ENCODE measurements at regions not wholly inside any gene's neighbourhood (a gene's known extent, or its start where the extent isn't known, plus 50 kb on each side); places are given as distances from the start of the nearest gene placed in this dataset.

GRCh38 chr6:134733801-134734200, 216.1 kb downstream of the ALDH8A1 start:
- H3K27ac ChIP-seq: no peak overlapping the region
- H3K4me3 ChIP-seq: no peak overlapping the region
- 67 to 88% methylated on average over 1 of the region's 1 CpG for whole genome bisulfite sequencing, 2 donors (ENCODE audit: low coverage in 1 of 2)
- no peaks in the 10 kb centered on the region for H3K9me3 ChIP-seq
- DNase-seq: no peak
- in situ Hi-C loops (cut with MboI; ENCODE audit: low pct_ligation_motif_present in 1 of 4, low pct_unique_long_range_greater_than_20kb in 1 of 4, low sequenced_read_pairs in 3 of 4) (no loop called here), intact Hi-C loops (cut with DNase I; ENCODE audit: low total_unique reads) (no loop called here)
- TF ChIP-seq POLR2AphosphoS5 (IDR thresholded peaks at IDR 0.05) (no peak), POLR2A (IDR thresholded peaks at IDR 0.05) (no peak), EP300 (IDR thresholded peaks at IDR 0.05; ENCODE audit: low read depth) (no peak)
- no peaks in the 10 kb centered on the region for H3K27me3 ChIP-seq
- no peaks in the 10 kb centered on the region for H3K36me3 ChIP-seq
- no peaks in the 10 kb centered on the region for H3K4me1 ChIP-seq

DNA sequence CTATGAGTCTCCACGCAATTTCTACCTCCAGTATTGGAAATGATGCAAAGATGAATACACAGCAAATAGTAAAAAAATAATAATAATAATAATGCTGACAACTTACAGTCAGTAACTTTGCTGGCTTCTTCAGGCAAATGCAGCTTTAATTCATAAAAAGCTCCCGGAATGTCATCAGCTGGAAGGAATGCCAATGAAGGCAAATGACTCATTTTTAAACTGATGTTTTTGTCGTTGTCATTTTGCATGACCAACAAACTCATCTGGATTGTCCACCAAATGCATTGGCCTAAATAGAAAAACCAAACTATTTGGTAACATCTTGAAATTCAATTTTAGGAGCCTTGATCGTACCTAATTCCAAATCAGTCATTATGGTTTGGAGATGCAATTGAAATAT, 217.1 kb downstream of the ALDH8A1 start:
- in situ Hi-C loops (cut with MboI; ENCODE audit: low pct_ligation_motif_present in 1 of 4, low pct_unique_long_range_greater_than_20kb in 1 of 4, low sequenced_read_pairs in 3 of 4) (no loop called here), intact Hi-C loops (cut with DNase I; ENCODE audit: low total_unique reads) (no loop called here)
- Histone ChIP-seq H3K4me1 (no peaks in the 10 kb centered on the region), H3K27me3 (no peaks in the 10 kb centered on the region), H3K4me3 (no peak overlapping the region), H3K27ac (no peak overlapping the region), H3K9me3 (no peaks in the 10 kb centered on the region), H3K36me3 (no peaks in the 10 kb centered on the region)
- TF ChIP-seq, protein P1, sequence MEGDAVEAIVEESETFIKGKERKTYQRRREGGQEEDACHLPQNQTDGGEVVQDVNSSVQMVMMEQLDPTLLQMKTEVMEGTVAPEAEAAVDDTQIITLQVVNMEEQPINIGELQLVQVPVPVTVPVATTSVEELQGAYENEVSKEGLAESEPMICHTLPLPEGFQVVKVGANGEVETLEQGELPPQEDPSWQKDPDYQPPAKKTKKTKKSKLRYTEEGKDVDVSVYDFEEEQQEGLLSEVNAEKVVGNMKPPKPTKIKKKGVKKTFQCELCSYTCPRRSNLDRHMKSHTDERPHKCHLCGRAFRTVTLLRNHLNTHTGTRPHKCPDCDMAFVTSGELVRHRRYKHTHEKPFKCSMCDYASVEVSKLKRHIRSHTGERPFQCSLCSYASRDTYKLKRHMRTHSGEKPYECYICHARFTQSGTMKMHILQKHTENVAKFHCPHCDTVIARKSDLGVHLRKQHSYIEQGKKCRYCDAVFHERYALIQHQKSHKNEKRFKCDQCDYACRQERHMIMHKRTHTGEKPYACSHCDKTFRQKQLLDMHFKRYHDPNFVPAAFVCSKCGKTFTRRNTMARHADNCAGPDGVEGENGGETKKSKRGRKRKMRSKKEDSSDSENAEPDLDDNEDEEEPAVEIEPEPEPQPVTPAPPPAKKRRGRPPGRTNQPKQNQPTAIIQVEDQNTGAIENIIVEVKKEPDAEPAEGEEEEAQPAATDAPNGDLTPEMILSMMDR (IDR thresholded peaks at IDR 0.05): no peak
- no peak for TF ChIP-seq POLR2AphosphoS5 (IDR thresholded peaks at IDR 0.05)
- TF ChIP-seq POLR2A (IDR thresholded peaks at IDR 0.05): no peak
- no peak for TF ChIP-seq EP300 (IDR thresholded peaks at IDR 0.05; ENCODE audit: low read depth)
- DNase-seq: no peak
- WGBS, 2 donors (ENCODE audit: low coverage in 1 of 2): 61 to 67% methylated on average over 4 of the region's 4 CpGs

GRCh38 chr6:134731615-134732014, 218.3 kb downstream of the ALDH8A1 start:
- no peaks in the 10 kb centered on the region for H3K9me3 ChIP-seq
- in situ Hi-C loops (cut with MboI; ENCODE audit: low pct_ligation_motif_present in 1 of 4, low pct_unique_long_range_greater_than_20kb in 1 of 4, low sequenced_read_pairs in 3 of 4): no loop called here
- 76 to 77% methylated on average over 1 of the region's 1 CpG for WGBS, 2 donors (ENCODE audit: low coverage in 1 of 2)
- H3K27me3 ChIP-seq: no peaks in the 10 kb centered on the region
- H3K36me3 ChIP-seq: no peaks in the 10 kb centered on the region
- intact Hi-C loops (cut with DNase I; ENCODE audit: low total_unique reads): no loop called here
- TF ChIP-seq, protein P1 (IDR thresholded peaks at IDR 0.05): no peak
- TF ChIP-seq EP300 (IDR thresholded peaks at IDR 0.05; ENCODE audit: low read depth) (no peak), POLR2AphosphoS5 (IDR thresholded peaks at IDR 0.05) (no peak), POLR2A (IDR thresholded peaks at IDR 0.05) (no peak)
- H3K4me3 ChIP-seq: no peak overlapping the region
- no peak for DNase-seq
- no peaks in the 10 kb centered on the region for H3K4me1 ChIP-seq
- no peak overlapping the region for H3K27ac ChIP-seq

GRCh38 chr6:134730013-134730412, 219.9 kb downstream of the ALDH8A1 start:
- no peak for DNase-seq
- H3K36me3 ChIP-seq: no peaks in the 10 kb centered on the region
- H3K27me3 ChIP-seq: no peaks in the 10 kb centered on the region
- WGBS, 2 donors (ENCODE audit: low coverage in 1 of 2): 91% methylated on average over 8 of the region's 8 CpGs; no CpG with 5 or more reads in 1 of the 2 donors
- TF ChIP-seq, protein P1 (IDR thresholded peaks at IDR 0.05): no peak
- TF ChIP-seq POLR2A (IDR thresholded peaks at IDR 0.05) (no peak), EP300 (IDR thresholded peaks at IDR 0.05; ENCODE audit: low read depth) (no peak), POLR2AphosphoS5 (IDR thresholded peaks at IDR 0.05) (no peak)
- intact Hi-C loops (cut with DNase I; ENCODE audit: low total_unique reads): no loop called here
- H3K27ac ChIP-seq: no peak overlapping the region
- H3K9me3 ChIP-seq: no peaks in the 10 kb centered on the region
- no peak overlapping the region for H3K4me3 ChIP-seq
- peaks cover 0 to under 1% (median 0%) of the 10 kb centered on the region in 4 donors for H3K4me1 ChIP-seq
- in situ Hi-C loops (cut with MboI; ENCODE audit: low pct_ligation_motif_present in 1 of 4, low pct_unique_long_range_greater_than_20kb in 1 of 4, low sequenced_read_pairs in 3 of 4): no loop called here

GRCh38 chr6:134729561-134729960, 220.3 kb downstream of the ALDH8A1 start:
- no peak overlapping the region for H3K27ac ChIP-seq
- DNase-seq: no peak
- intact Hi-C loops (cut with DNase I; ENCODE audit: low total_unique reads): no loop called here
- H3K4me1 ChIP-seq: peaks cover 0 to 5% (median 2%) of the 10 kb centered on the region in 4 donors
- H3K36me3 ChIP-seq: no peaks in the 10 kb centered on the region
- 67 to 80% methylated on average over 1 to 4 of the region's 4 CpGs for WGBS, 2 donors (ENCODE audit: low coverage in 1 of 2)
- TF ChIP-seq POLR2A (IDR thresholded peaks at IDR 0.05) (no peak), POLR2AphosphoS5 (IDR thresholded peaks at IDR 0.05) (no peak), EP300 (IDR thresholded peaks at IDR 0.05; ENCODE audit: low read depth) (no peak)
- TF ChIP-seq, protein P1 (IDR thresholded peaks at IDR 0.05): no peak
- H3K27me3 ChIP-seq: no peaks in the 10 kb centered on the region
- in situ Hi-C loops (cut with MboI; ENCODE audit: low pct_ligation_motif_present in 1 of 4, low pct_unique_long_range_greater_than_20kb in 1 of 4, low sequenced_read_pairs in 3 of 4): no loop called here
- H3K9me3 ChIP-seq: no peaks in the 10 kb centered on the region
- H3K4me3 ChIP-seq: no peak overlapping the region

All from transverse colon (tissue), 4 donors.